ENCODE measurements at regions not wholly inside any gene's neighbourhood (a gene's known extent, or its start where the extent isn't known, plus 50 kb on each side); places are given as distances from the start of the nearest gene placed in this dataset.

GRCh38 chr5:54615381-54615780, 97.8 kb downstream of the SNX18 start:
- TF ChIP-seq CTCF (IDR thresholded peaks at IDR 0.05; ENCODE audit: low read length) = no peak
- TF ChIP-seq EZH2 (optimal IDR thresholded peaks at IDR 0.05; ENCODE audit: low read depth, low read length) = no peak
- TF ChIP-seq EZH2phosphoT487 (IDR thresholded peaks at IDR 0.05; ENCODE audit: low read length) = no peak
